ENCODE measurements at regions not wholly inside any gene's neighbourhood (a gene's known extent, or its start where the extent isn't known, plus 50 kb on each side); places are given as distances from the start of the nearest gene placed in this dataset.

DNA sequence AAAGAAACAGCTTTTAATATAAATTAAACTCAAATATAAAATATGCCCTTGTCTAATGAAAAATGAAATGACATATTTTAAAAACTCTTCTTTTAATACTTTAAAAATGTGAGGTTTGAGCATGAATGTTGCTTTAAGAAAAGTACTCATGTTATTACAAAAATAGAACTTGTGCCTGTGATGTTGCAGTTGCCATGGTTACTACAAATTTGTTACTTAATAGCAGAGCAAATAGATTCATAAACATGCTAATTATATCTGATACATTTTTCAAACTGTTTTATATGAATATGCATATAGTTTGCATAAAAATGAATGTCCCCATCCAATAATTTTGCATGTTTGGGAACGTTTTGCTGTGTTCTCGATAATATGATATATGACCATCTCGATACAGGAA lies 152.3 kb upstream of the DPYD start:
- TF ChIP-seq, protein P1, sequence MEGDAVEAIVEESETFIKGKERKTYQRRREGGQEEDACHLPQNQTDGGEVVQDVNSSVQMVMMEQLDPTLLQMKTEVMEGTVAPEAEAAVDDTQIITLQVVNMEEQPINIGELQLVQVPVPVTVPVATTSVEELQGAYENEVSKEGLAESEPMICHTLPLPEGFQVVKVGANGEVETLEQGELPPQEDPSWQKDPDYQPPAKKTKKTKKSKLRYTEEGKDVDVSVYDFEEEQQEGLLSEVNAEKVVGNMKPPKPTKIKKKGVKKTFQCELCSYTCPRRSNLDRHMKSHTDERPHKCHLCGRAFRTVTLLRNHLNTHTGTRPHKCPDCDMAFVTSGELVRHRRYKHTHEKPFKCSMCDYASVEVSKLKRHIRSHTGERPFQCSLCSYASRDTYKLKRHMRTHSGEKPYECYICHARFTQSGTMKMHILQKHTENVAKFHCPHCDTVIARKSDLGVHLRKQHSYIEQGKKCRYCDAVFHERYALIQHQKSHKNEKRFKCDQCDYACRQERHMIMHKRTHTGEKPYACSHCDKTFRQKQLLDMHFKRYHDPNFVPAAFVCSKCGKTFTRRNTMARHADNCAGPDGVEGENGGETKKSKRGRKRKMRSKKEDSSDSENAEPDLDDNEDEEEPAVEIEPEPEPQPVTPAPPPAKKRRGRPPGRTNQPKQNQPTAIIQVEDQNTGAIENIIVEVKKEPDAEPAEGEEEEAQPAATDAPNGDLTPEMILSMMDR (IDR thresholded peaks at IDR 0.05; ENCODE audit: insufficient read depth, low read length), result no peak
- no peak for TF ChIP-seq SPI1 (IDR thresholded peaks at IDR 0.05; ENCODE audit: borderline replicate concordance, low read depth)
- no peak for TF ChIP-seq POLR2AphosphoS5 (IDR thresholded peaks at IDR 0.05; ENCODE audit: low read depth)
- TF ChIP-seq REST (IDR thresholded peaks at IDR 0.05; ENCODE audit: insufficient replicate concordance, low read depth), result no peak
- TF ChIP-seq GABPA (IDR thresholded peaks at IDR 0.05; ENCODE audit: low read depth), result no peak
